HG03045 (cell line): ENCODE measurements at regions not wholly inside any gene's neighbourhood (a gene's known extent, or its start where the extent isn't known, plus 50 kb on each side); places are given as distances from the start of the nearest gene placed in this dataset.

Experiments
- ATAC-seq: cut with Tn5 transposase; IDR thresholded peaks from one replicate; pipeline ENCODE4 v1.9.1; 2021; ENCODE audit warnings: mild to moderate bottlenecking, moderate library complexity; ENCODE audit not compliant: unreplicated experiment

- no peak for ATAC-seq
Measured at GRCh38 chr2:146949400-146949799, 895.4 kb upstream of the ACVR2A start.

GRCh38 chr2:146944601-146945000 is 900.2 kb upstream of the ACVR2A start:
- ATAC-seq = no peak

- no peak for ATAC-seq
Measured at GRCh38 chr2:146939991-146940685, 904.7 kb upstream of the ACVR2A start.

GRCh38 chr2:146934921-146935320 is 909.9 kb upstream of the ACVR2A start:
- ATAC-seq = no peak

- no peak for ATAC-seq
Measured at GRCh38 chr2:146931109-146931508, 913.7 kb upstream of the ACVR2A start.

- no peak for ATAC-seq
Measured at GRCh38 chr2:146927080-146927711, 917.6 kb upstream of the ACVR2A start.

GRCh38 chr2:146918280-146918679 is 926.5 kb upstream of the ACVR2A start:
- ATAC-seq = no peak

GRCh38 chr2:146917431-146918042 is 927.3 kb upstream of the ACVR2A start:
- ATAC-seq = no peak

- no peak for ATAC-seq
Measured at GRCh38 chr2:146916914-146917313, 927.9 kb upstream of the ACVR2A start.

- no peak for ATAC-seq
Measured at GRCh38 chr2:146913476-146913875, 931.4 kb upstream of the ACVR2A start.

GRCh38 chr2:146912536-146912935 is 932.3 kb upstream of the ACVR2A start:
- no peak for ATAC-seq

GRCh38 chr2:146908776-146909175 is 936.1 kb upstream of the ACVR2A start:
- no peak for ATAC-seq

GRCh38 chr2:146898083-146898482 is 946.7 kb upstream of the ACVR2A start:
- no peak for ATAC-seq

- ATAC-seq = no peak
Measured at GRCh38 chr2:146894514-146894913, 950.3 kb upstream of the ACVR2A start.

- ATAC-seq = no peak
Measured at GRCh38 chr2:146893500-146894041, 951.3 kb upstream of the ACVR2A start.

GRCh38 chr2:146890491-146890890 is 954.3 kb upstream of the ACVR2A start:
- ATAC-seq = no peak

GRCh38 chr2:146879882-146880281 is 964.9 kb upstream of the ACVR2A start:
- ATAC-seq = no peak

- ATAC-seq = no peak
Measured at GRCh38 chr2:146874260-146874658, 970.6 kb upstream of the ACVR2A start.

- ATAC-seq = no peak
Measured at GRCh38 chr2:146873646-146874259, 971.1 kb upstream of the ACVR2A start.

- no peak for ATAC-seq
Measured at GRCh38 chr2:146873056-146873455, 971.8 kb upstream of the ACVR2A start.

GRCh38 chr2:146870691-146871090 is 974.1 kb upstream of the ACVR2A start:
- ATAC-seq = no peak

- ATAC-seq = no peak
Measured at GRCh38 chr2:146869328-146869727, 975.5 kb upstream of the ACVR2A start.
